BJ (cell line): ENCODE measurements at regions not wholly inside any gene's neighbourhood (a gene's known extent, or its start where the extent isn't known, plus 50 kb on each side); places are given as distances from the start of the nearest gene placed in this dataset.
"Not testable (repeated sequence)": the region's sequence is repeated elsewhere in the genome, so short reads cannot be mapped to it uniquely, and the experiment has no call there.

Source experiments
- CTCF ChIA-PET: fragments of 350-600 bp; formaldehyde crosslinking; extraction: SDS; loops from one replicate; lab custom pipeline; 2021; ENCODE audit warnings: antibody characterized with exemption, inconsistent platforms; lab: Yijun Ruan, JAX
- POLR2A ChIA-PET: fragments of 300-600 bp; sonication (Branson Sonifier 250); formaldehyde crosslinking; extraction: SDS; loops from one replicate; lab custom pipeline; 2021; ENCODE audit warnings: antibody characterized with exemption; lab: Charles Lee
- DNase-seq: peaks from one replicate; pipeline ENCODE4 v3.0.0-alpha.2; 2011; ENCODE audit warnings: low read depth
- H3K27me3 ChIP-seq: 2 replicates; pipeline ENCODE4 v1.6.0; 2011; ENCODE audit warnings: low read length; ENCODE audit not compliant: control insufficient read depth, insufficient read depth
- H3K36me3 ChIP-seq: 2 replicates; pipeline ENCODE4 v1.5.1; 2011; ENCODE audit warnings: low read length; ENCODE audit not compliant: control insufficient read depth, insufficient read depth
- H3K4me3 ChIP-seq: 2 replicates; pipeline ENCODE4 v1.5.1; 2011; ENCODE audit warnings: low read depth, mild to moderate bottlenecking, control low read depth, low read length
- CTCF ChIP-seq: IDR thresholded peaks from 2 replicates; pipeline ENCODE4 v1.5.1; 2011; ENCODE audit warnings: low read depth, mild to moderate bottlenecking, control low read depth, inconsistent platforms, low read length, moderate library complexity; ENCODE audit not compliant: insufficient read depth

DNA sequence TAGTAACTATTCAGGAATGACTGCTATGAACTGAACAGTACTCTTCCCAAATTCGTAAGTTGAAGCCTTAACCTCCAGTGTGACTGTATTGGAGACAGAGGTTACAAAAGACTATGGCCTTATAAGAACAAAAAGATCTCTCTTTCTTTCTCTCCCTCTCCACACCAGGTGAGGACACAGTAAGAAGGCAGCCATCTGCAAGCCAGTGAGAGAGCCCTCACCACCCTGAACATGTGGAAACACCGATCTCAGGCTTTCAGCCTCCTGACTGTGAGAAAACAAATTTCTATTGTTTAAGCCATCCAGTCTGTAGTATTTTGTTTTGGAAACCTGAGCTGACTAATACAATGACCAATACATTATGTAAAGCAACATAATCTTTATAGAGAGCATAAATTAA is 888.9 kb downstream of the SLITRK1 start:
- no peak for DNase-seq
- Histone ChIP-seq H3K27me3 (no peaks in the 10 kb centered on the region), H3K4me3 (no peak overlapping the region), H3K36me3 (no peaks in the 10 kb centered on the region)
- ChIA-PET POLR2A (no interaction called here), CTCF (no interaction called here)
- no peak for TF ChIP-seq CTCF

- ChIA-PET POLR2A (no interaction called here), CTCF (no interaction called here)
- no peak for DNase-seq
Measured at GRCh38 chr13:82976499-82976898, 905.8 kb downstream of the SLITRK1 start.

GRCh38 chr13:82963226-82964099 is 918.8 kb downstream of the SLITRK1 start:
- DNase-seq = no peak
- Histone ChIP-seq H3K27me3 (no peaks in the 10 kb centered on the region), H3K4me3 (no peak overlapping the region), H3K36me3 (no peaks in the 10 kb centered on the region)
- ChIA-PET POLR2A (no interaction called here), CTCF (interaction anchor here (0.7 kb wide), 2 partner anchors 205 to 563 kb away, joined by 3 to 6 read pairs; no protein-coding TSS in a partner anchor)
- no peak for TF ChIP-seq CTCF

More at GRCh38 chr13:82976499-82976898, 905.8 kb downstream of the SLITRK1 start:
- peak; percentile 15; the same call in 1 of the 2 replicates for TF ChIP-seq CTCF
- Histone ChIP-seq H3K27me3 (no peaks in the 10 kb centered on the region), H3K36me3 (no peaks in the 10 kb centered on the region), H3K4me3 (no peak overlapping the region)

- DNase-seq = no peak
- H3K36me3 ChIP-seq = no peaks in the 10 kb centered on the region
- ChIA-PET POLR2A (no interaction called here), CTCF (interaction anchor here (0.6 kb wide), 1 partner anchor 71 kb away, joined by 3 read pairs; no protein-coding TSS in a partner anchor)
- no peak for TF ChIP-seq CTCF
- no peaks in the 10 kb centered on the region for H3K27me3 ChIP-seq
- no peak overlapping the region for H3K4me3 ChIP-seq
Measured at GRCh38 chr13:82962397-82962796, 919.9 kb downstream of the SLITRK1 start.

GRCh38 chr13:82961757-82962156 is 920.5 kb downstream of the SLITRK1 start:
- ChIA-PET POLR2A (no interaction called here), CTCF (no interaction called here)
- no peaks in the 10 kb centered on the region for H3K27me3 ChIP-seq
- no peak for DNase-seq
- TF ChIP-seq CTCF = no peak
- H3K4me3 ChIP-seq = no peak overlapping the region
- H3K36me3 ChIP-seq = no peaks in the 10 kb centered on the region

DNA sequence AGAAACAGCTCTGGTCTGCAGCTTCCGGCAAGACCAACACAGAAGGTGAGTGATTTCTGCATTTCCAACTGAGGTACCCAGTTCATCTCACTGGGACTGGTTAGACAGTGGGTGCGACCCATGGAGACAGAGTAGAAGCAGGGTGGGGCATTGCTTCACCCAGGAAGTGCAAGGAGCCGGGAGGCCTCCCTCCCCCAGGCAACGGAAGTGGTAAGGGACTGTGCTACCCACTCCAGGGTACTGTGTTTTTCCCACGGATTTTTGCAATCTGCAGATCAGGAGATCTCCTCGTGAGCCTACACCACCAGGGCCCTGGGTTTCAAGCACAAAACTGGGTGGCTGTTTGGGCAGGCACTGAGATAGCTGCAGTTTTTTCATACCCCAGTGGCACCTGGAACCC is 929.9 kb downstream of the SLITRK1 start:
- H3K4me3 ChIP-seq, POLR2A ChIA-PET, H3K36me3 ChIP-seq, CTCF ChIA-PET, DNase-seq, H3K27me3 ChIP-seq: not testable (repeated sequence)
